ENCODE measurements at regions not wholly inside any gene's neighbourhood (a gene's known extent, or its start where the extent isn't known, plus 50 kb on each side); places are given as distances from the start of the nearest gene placed in this dataset.

DNA sequence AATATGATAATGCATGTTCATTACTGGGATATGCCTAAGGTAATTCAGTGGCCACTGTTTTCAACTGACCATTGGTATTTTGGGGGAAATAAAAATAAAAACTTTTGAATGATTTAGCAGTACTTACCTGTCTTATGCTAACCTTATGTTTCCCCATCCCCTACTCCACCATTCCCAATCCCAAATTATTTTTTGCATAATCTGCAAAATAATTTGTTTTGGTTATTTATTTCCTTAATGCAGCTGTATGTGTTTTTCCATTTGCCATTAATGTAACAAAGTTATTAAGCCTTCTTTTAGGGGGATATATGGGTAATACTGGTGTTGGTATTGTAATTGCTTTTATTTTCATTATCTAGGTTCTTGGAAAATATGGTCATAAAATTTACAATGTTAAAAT lies 213.9 kb upstream of the GULP1 start:
- no peaks in the 10 kb centered on the region for H3K36me3 Mint-ChIP-seq
- intact Hi-C loops (cut with micrococcal nuclease), result no loop called here
- Histone ChIP-seq H2AFZ (ENCODE audit: insufficient read depth, low read depth, low read length, poor library complexity, severe bottlenecking) (no peak overlapping the region), H3K9ac (ENCODE audit: insufficient read depth, low read length, poor library complexity, severe bottlenecking) (no peak overlapping the region), H3K79me2 (ENCODE audit: insufficient read depth, low read length) (no peaks in the 10 kb centered on the region), H3K27ac (ENCODE audit: low read depth in 1 of 2, low read length in 2 of 2) (no peak overlapping the region), H3K9me3 (replicated peaks in 1 of 2; ENCODE audit: control insufficient read depth in 1 of 2, insufficient read depth in 1 of 2, low read length in 2 of 2) (peaks cover 10 to 17% of the 10 kb centered on the region in 2 donors), H4K20me1 (ENCODE audit: insufficient read depth, low read length) (no peaks in the 10 kb centered on the region), H3K4me1 (ENCODE audit: control insufficient read depth in 1 of 2, insufficient read depth in 2 of 2, low read length in 2 of 2) (no peaks in the 10 kb centered on the region), H3K4me3 (replicated peaks in 1 of 3; ENCODE audit: low read depth in 2 of 3, low read length in 3 of 3) (no peak overlapping the region), H3K36me3 (replicated peaks in 1 of 2; ENCODE audit: control insufficient read depth in 1 of 2, insufficient read depth in 2 of 2, low read length in 2 of 2) (no peaks in the 10 kb centered on the region), H3K4me2 (replicated peaks; ENCODE audit: extremely low read depth, low read length, poor library complexity, severe bottlenecking) (no peak overlapping the region), H3K27me3 (ENCODE audit: control insufficient read depth in 2 of 2, insufficient read depth in 2 of 2, low read length in 2 of 2) (no peaks in the 10 kb centered on the region)
- TF ChIP-seq, protein P1, sequence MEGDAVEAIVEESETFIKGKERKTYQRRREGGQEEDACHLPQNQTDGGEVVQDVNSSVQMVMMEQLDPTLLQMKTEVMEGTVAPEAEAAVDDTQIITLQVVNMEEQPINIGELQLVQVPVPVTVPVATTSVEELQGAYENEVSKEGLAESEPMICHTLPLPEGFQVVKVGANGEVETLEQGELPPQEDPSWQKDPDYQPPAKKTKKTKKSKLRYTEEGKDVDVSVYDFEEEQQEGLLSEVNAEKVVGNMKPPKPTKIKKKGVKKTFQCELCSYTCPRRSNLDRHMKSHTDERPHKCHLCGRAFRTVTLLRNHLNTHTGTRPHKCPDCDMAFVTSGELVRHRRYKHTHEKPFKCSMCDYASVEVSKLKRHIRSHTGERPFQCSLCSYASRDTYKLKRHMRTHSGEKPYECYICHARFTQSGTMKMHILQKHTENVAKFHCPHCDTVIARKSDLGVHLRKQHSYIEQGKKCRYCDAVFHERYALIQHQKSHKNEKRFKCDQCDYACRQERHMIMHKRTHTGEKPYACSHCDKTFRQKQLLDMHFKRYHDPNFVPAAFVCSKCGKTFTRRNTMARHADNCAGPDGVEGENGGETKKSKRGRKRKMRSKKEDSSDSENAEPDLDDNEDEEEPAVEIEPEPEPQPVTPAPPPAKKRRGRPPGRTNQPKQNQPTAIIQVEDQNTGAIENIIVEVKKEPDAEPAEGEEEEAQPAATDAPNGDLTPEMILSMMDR (IDR thresholded peaks at IDR 0.05), result no peak
- no peak overlapping the region for H3K27ac Mint-ChIP-seq
- no peak for DNase-seq
- no peak overlapping the region for H3K4me3 Mint-ChIP-seq
- H3K9me3 Mint-ChIP-seq, result peaks cover 5 to 7% (median 5%) of the 10 kb centered on the region in 7 donors
- peaks cover 0 to 2% (median 0%) of the 10 kb centered on the region in 3 donors for H3K27me3 Mint-ChIP-seq (ENCODE audit: low read depth in 3 of 3)
- no peaks in the 10 kb centered on the region for H3K4me1 Mint-ChIP-seq

DNA sequence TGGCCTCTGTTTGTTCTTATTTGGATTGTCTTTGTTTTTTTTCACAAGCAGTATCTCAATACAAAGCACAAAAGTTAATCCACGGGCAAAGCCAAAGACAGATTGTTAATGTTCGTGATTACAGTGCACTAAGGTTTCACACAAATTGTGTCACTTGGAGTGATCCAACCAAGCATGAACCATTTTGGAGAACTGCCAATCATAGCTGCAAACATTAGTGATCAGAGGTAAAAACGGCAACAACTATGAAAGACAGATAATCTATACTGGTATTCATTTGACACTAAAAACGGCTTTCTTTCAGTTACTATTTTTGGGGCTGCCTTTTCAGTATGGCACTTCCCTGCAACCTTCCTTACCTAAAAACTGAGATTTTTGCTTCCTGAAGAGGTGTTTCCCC lies 213.1 kb upstream of the GULP1 start:
- Mint-ChIP-seq H3K4me3 (no peak overlapping the region), H3K27me3 (ENCODE audit: low read depth in 3 of 3) (peaks cover 0 to 2% (median 0%) of the 10 kb centered on the region in 3 donors), H3K36me3 (no peaks in the 10 kb centered on the region), H3K4me1 (no peaks in the 10 kb centered on the region), H3K9me3 (peaks cover 0 to 7% (median 5%) of the 10 kb centered on the region in 7 donors), H3K27ac (no peak overlapping the region)
- DNase-seq, result no peak
- no peaks in the 10 kb centered on the region for H4K20me1 ChIP-seq (ENCODE audit: insufficient read depth, low read length)
- no peaks in the 10 kb centered on the region for H3K79me2 ChIP-seq (ENCODE audit: insufficient read depth, low read length)
- H3K36me3 ChIP-seq (replicated peaks in 1 of 2; ENCODE audit: control insufficient read depth in 1 of 2, insufficient read depth in 2 of 2, low read length in 2 of 2), result no peaks in the 10 kb centered on the region
- no peak overlapping the region for H2AFZ ChIP-seq (ENCODE audit: insufficient read depth, low read depth, low read length, poor library complexity, severe bottlenecking)
- no peaks in the 10 kb centered on the region for H3K27me3 ChIP-seq (ENCODE audit: control insufficient read depth in 2 of 2, insufficient read depth in 2 of 2, low read length in 2 of 2)
- H3K4me1 ChIP-seq (ENCODE audit: control insufficient read depth in 1 of 2, insufficient read depth in 2 of 2, low read length in 2 of 2), result no peaks in the 10 kb centered on the region
- H3K4me3 ChIP-seq (replicated peaks in 1 of 3; ENCODE audit: low read depth in 2 of 3, low read length in 3 of 3), result no peak overlapping the region
- H3K4me2 ChIP-seq (replicated peaks; ENCODE audit: extremely low read depth, low read length, poor library complexity, severe bottlenecking), result no peak overlapping the region
- intact Hi-C loops (cut with micrococcal nuclease), result no loop called here
- H3K9ac ChIP-seq (ENCODE audit: insufficient read depth, low read length, poor library complexity, severe bottlenecking), result no peak overlapping the region
- peaks cover 9 to 16% of the 10 kb centered on the region in 2 donors for H3K9me3 ChIP-seq (replicated peaks in 1 of 2; ENCODE audit: control insufficient read depth in 1 of 2, insufficient read depth in 1 of 2, low read length in 2 of 2)
- WGBS (ENCODE audit: insufficient coverage), result 88% methylated on average over 1 of the region's 4 CpGs
- no peak overlapping the region for H3K27ac ChIP-seq (ENCODE audit: low read depth in 1 of 2, low read length in 2 of 2)
- TF ChIP-seq, protein P1 (IDR thresholded peaks at IDR 0.05), result no peak

Data from CD14-positive monocyte (primary cell).